NCI-H2081 (cell line): ENCODE measurements at regions not wholly inside any gene's neighbourhood (a gene's known extent, or its start where the extent isn't known, plus 50 kb on each side); places are given as distances from the start of the nearest gene placed in this dataset.

Source experiments
- DNase-seq, 2 experiments: peaks; one replicate each; lab custom pipeline; 2025; lab: John Stamatoyannopoulos, UW

DNA sequence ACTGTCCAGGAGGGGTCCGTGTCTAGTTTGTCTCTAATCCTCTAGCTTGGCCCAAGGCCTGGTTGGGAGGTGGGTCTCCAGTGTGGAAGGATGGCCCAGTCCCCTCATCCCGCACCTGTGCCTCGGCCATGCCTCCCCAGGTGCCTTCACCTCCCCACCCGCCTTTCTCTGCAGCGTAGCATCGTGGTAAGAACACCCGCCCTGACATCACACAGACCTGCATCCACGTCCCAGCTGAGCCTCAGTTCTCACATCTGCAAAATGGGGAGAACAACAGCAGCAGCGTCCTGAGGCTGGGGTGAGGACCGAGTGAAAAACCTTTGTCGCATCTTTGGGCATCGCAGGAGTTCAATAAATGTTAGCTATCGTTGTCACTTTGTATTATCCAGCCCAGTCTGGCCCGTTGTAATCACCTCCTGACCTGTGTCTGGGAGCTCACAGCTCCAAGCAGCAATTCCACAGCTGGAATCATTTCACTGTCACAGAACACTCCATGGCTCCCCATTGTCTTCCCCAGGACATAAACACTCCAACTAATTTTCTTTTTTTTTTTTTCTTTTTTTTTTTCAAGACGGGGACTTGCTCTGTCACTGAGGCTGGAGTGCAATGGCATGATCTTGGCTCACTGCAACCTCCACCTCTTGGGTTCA lies 181.2 kb upstream of the IER5L start:
- DNase-seq = no peak

DNA sequence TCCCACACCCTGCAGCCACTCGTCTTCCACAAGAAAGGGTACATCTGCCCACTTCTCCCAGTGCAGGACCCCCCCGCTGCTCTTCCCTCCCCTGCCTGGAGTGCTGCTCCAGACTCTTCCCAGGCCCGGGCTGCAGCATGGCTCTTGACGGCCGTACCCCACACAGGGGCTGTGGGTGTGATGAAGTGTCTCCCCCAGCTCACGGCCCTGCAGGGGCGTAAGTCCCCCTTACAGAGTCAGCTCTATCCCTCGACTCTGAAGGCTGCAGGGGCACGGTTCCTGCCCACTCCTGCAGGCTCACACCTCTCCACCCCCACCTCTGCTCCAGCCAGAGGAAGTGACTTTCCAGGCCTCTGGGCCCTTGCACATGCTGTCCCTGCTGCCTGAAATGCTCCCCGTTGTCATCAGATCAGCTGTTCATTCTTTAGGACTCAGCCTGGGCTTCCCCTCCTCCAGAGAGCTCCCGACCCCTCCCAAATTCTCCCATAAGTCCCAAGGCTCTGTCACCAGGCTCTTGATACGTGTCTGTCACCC lies 180.6 kb upstream of the IER5L start:
- no peak for DNase-seq

DNA sequence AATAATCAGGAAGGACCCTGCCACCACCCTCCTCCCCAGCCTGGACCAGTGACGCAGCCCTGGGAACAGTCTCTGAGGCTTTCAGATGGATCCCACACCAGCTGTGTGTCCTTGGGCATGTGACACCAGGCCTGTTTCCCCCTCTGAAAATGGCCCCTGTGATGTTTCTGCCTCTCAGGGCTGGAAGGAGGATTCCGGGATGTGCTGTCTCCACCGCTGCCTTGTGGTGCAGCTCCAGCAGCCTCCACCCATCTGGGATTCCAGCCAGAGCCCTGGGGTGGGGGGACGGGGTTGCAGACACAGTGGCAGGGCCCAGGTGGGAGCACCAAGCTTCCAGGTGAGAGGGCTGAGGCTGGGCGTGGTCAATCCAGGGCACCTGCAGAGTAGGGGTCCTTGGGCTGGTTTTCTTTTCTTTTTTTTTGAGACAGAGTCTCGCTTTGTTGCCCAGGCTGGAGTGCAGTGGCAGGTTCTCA lies 179.7 kb upstream of the IER5L start:
- no peak for DNase-seq

DNA sequence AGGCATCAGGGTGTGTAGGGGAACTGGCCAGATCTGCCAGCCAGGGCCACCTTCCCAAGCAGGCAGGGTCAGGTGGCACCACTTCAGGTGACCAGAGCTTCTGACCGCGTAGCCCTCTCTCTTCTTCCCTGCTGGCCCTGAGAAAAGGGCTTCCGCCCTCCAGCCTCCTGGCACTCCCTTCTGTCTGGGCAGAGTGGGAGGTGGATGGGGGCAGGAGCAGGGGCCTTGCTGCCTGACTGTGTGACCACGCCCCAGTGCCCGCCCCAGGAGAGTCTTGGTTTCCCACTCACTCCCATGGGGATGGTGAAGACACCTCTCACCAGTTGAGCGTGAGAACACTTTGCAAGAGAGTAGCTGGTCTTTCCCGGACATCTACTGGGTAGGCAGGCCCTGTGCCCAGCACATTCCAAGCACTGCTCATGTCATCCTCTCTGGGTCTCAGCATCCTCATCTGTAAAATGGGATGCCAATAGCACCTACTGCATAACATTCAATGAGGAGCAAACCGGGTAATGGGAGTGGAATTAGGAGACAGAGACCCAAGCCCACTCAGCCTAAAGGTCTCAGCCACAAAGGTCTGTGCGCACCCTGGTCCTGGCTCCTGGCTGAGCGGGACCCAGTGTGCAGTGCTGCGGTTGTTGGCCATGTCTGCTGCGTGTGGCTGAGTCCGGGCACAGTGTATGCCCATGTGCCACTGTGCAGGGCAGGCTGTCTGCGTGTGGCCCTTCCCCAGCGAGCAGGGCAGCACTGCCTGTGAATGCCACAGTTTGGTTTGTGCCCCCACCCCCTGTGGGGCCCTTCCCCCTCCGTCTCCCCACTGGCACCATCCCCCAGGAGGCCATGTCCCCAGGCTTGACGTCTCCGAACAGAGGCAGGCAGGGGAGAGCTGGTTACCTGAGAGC lies 179.1 kb upstream of the IER5L start:
- no peak for DNase-seq

DNA sequence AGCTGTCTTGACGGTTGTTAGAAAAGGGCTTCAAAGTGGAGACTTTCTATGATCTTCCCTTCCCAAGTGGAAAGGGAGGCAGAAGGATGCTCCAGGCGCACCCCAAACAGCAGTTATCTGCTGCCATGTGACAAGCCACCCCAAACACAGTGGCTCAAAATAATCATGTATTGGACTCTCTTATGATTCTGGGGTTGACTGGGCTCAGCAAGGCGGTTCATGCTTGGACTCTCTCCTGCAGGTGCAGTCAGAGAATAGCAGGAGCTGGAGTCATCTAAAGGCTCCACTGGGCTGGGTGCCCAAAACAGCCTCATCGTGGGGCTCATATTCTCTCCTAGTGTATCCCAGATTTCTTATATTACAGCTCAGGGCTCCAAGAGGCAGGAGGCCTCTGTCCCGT lies 177.6 kb upstream of the IER5L start:
- no peak for DNase-seq

DNA sequence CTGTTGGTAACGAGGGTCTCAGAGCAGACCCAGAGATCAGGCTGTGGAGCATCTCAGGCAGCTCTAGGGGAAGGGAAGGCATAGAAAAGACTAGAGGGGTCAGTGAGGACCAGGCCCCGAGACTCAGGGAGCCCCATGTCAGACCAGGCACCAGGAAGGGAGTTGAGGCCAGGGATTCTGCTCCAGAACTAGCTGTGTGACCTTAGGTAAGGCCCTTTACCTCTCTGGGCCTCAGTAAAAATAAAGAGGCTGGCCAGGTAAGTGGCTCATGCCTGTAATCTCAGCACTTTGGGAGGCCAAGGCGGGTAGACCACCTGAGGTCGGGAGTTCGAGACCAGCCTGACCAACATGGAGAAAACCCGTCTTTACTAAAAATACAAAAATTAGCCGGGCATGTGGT lies 176.4 kb upstream of the IER5L start:
- no peak for DNase-seq

DNA sequence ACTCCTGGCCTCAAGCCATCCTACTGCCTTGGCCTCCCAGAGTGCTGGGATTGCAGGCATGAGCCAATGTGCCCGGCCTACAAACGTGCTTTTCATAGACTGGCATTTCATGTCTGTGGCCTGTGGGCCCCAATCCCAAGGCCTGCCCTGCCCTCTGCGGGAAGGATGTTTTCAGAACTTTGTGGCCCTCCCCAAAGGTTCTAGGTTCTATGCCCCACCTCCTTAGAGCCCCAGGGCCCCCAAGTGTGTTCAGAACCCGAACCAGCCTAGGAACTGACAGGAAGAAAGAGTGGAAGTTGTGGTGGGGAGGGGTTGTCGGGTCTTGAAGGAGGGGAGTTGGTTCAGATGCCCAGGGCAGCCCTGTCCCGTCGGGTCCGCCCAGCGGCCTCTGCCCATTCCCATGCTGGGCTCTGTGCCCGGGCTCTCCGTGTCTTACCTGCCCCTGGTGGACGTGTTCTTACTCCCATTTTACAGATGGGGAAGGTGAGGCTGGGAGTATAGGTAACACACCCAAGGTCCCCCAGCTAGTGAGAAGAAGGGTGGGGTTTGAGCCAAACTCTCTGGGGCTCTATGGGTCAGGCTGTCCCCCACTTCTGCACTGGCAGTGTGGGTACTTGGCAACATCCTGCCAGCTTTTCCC lies 175.8 kb upstream of the IER5L start:
- no peak for DNase-seq

DNA sequence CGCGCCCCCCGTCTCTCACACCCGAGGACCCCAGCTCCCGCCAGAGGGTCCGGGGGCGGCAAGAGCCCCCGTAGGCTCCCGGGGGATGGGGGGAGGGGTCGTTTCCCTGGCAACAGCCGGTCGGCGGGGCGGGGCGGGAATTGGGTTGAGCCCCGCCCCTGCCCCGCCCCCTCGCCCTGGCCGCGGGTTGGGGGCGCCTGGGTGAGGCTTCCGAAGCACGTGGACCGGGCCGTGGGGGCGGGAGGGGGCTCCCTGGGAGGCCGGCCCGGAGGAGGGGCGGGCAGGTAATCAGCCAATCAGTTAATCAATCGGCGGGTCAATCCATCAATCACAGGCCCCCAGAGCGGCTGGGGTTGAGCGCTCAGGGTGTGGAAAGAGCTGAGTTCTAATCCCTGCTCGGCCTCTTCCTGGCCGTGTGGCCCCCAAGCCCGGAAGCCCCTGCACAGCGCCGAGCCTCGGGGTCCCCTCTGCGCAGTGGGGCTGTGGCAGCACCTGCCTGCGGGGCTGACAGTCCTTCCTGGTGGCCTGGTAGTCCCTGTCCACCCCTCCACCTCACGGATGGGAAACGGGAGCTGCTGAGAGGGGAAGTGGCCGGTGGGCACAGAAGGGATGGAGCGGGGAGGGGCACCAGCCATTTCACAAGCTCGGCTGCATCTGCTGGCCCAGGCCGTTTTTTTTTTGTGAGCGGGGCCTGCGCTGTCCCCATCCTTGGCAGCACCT lies 174.2 kb upstream of the IER5L start:
- DNase-seq = no peak

DNA sequence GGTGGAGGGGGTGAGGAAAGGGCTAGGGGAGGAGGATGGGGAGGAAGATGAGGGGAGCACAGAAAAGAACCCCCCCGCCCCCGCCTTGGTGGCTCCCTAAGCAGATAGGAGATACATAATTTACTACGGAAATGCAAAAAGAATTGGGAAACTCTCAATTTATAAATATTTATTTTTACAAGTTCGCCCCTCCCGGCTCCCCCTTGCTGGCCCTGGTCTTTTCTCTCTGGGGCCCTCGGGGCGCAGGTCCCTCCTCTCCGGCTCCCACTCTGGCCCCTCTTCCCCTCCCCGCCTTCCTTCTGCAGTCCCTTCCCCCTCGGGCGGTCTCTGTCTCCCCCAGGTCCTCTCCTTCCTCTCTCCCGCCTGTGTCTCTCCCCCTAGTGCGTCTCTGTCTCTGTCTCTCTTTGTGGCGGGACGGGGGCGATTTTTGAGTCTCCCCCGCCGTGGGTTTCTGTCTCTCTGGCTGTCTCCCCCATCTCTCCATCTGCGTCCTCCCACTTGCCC lies 173.6 kb upstream of the IER5L start:
- no peak for DNase-seq

DNA sequence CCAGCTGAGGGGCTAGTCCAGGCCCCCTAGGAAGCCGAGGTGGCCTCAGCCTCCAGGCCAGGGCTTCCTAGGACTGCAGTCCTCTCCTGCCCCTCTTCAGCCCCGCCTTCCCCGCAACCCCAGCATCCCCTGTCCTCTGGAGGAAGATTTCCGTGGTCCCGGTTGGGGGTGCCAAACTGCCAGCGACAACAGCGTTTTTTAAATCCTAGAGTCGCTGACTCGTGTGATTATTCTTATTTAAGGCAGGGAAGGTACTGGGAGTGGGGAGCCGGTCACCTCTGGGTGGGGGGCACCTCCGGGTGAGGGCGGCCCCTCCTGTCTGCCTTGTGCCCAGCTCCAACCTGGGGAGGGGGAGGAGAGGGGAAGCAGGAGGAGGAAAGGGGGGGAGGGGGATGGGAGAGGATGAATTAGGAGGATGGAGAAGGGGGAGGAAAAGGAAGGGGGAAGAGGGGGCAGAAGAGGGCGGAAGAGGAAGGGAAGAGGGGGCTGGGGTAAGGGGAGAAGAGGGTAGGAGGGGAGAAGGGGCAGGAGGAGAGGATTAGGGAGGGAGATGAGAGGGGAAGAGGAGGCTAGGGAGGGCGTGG lies 173.1 kb upstream of the IER5L start:
- no peak for DNase-seq

DNA sequence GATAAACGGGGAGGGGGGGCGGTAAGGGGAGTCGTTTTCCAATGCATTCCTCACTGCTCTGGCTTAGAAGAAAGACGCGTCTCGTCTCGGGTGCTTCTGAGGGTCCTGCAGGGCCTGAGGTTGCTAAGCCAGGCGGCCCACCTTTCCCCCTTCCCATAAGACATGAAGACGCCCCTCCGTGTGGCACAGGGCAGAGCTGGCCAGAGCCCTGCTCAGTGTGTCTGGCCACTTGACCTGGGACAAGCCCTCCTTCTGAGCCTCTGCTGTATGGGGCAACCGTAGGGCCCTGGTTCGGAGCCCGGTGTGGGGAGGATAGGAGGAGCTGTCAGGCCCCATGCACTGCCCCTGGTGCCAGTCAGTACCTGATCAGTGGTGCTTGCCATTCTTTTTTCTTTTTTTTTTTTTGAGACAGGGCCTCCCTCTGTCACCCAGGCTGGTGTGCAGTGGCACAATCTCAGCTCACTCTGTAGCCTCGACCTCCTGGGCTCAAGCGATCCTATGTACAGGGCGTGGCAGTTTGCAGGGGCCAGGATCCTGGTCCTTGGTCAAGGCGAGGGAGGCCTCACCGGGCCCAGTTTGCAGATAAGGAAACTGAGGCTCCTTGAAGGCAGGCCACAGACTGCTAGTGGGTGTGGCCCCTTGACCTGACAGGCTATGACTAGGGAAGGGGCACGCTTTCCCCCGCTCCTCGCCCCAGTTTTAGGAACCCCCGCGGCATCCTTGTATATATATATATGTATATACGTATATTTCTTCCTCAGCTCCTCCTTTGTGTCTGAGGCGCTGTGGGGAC lies 172.3 kb upstream of the IER5L start:
- no peak for DNase-seq

DNA sequence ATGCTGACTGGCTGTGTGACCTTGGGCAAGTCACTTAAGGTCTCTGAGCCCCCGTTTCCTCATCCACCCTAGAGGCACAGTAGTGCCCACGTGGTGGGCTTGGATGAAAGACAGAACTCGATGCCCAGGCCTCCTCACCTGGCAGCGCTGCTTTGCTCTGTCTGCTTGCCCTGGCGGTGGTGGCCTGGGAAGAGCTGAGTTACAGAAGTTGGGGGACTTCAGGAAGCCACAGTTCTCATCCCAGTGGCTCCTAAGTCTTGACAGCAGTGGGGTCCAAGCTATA lies 171.5 kb upstream of the IER5L start:
- no peak for DNase-seq

DNA sequence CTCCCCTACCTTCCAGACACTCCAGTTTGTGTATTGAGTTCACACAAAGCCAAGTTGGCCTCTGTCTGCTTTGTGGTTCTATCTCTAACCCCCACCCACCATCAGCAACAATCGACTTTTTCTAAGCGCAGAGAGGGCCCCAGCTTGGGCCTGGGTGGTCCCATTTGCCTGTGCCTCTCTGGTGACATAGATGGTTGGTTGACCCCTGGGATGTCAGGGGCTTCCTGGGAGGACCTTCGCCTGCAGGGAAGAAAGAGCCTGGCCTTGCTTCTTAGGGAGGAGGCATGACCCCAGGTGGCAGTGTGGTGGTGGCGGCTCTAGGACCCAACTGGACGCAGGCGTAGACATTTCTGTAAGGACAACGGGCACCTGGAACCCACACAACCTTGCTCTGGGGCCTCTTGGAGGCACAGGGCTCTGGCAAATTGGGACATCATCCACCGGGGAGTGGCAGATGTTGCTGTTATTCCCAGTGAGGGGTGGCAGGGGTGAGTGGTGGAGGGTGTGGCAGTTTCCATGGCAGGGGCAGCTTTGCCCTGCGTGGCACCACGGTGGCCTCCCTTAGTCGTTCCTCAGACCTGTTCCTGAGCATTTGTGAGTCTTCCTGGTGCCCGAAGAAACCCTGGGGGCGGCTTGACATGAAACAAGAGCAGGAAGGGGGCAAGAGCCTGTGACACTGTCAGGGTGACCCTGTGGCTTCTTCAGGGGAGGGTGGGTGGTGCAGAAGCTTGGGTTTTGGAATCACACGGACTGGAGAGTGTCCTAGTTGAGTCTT lies 171.0 kb upstream of the IER5L start:
- DNase-seq = no peak

DNA sequence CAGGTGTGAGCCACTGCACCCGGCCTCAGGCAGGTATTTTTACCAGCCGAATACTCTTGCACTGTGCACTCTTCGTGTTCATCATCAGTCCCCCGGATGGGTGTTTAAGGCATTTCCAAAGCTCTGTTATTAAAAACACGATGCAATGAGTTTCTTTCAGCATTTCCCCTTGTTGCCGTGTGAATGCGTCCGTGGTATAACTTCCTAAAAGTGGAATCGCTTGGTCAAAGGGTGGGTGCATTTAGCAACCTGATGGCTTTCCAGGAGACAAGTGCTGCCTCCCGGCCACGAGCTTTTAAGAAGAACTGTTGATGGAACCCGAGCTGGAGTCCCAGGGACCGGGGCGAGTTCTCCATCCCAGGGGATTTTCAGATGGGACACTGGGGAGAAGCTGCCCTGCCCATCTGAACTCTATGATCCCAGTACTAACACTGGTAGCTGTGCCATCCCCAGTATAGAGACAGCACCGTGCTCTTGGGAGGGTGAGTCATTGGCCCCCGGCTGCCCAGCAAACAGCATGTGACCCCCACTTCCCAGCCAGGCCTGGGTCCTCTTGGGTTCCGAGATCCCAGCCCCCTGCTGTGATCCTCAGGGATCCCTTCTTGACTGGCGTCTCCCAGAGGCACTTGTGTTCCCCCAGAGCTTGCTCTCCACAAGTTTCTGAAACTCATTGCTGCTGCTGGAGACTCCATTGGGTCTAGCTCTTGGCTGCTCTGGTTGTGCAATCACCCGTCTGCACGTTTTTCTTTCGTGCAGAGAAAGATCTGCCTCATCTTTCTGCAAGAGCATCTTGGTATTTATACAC lies 169.5 kb upstream of the IER5L start:
- DNase-seq = no peak

DNA sequence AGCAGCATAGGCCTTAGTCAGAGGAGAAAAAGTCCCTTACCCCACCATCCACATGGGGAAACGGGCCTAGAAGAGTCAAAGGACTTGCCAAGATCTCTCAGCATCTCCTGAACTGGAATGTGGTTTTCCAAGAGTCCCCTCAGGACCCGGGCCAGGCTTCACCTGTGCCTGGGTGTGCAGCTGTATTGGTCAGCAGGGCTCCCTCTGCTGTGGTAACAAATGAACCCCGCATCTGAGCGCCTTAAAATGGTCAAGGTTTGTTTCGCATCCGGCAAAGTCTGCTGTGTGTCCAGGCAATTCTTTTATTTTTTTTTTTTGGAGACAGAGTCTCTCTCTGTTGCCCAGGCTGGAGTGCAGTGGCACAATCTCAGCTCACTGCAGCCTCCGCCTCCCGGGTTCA lies 168.0 kb upstream of the IER5L start:
- DNase-seq = no peak

DNA sequence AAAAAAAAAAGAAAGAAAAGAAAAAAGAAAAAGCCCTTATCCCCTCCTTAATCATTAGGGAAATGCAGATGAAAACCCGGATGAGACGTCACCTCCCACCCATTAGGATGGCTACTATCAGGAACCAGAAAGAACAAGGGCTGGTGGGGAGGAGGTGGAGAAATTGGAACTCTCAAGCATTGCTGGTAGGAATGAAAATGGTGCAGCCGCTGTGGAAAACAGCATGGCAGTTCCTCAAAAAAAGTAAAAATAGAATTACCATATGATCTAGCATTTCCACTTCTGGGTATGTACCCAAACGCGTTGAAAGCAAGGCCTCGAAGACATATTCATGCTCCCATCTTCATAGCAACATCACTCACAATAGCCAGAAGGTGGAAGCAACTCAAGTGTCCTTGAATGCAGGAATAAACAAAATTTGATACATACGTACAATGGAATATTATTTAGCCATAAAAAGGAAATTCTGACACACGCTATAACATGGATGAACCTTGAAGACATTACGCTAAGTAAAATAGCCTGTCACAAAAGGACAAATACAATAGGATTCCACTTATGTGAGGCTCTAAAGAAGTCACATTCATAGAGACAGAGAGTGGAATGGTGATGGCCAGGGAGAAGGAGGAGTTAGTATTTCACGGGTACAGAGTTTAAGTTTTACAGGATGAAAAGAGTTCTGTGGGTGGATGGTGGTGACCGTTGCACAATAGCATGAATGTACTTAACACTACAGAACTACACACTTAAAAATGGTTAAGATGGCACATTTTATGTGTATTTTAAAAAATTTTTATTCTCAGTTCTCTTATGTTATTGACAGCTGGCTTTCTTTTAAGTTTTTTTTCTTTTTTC lies 166.8 kb upstream of the IER5L start:
- no peak for DNase-seq

DNA sequence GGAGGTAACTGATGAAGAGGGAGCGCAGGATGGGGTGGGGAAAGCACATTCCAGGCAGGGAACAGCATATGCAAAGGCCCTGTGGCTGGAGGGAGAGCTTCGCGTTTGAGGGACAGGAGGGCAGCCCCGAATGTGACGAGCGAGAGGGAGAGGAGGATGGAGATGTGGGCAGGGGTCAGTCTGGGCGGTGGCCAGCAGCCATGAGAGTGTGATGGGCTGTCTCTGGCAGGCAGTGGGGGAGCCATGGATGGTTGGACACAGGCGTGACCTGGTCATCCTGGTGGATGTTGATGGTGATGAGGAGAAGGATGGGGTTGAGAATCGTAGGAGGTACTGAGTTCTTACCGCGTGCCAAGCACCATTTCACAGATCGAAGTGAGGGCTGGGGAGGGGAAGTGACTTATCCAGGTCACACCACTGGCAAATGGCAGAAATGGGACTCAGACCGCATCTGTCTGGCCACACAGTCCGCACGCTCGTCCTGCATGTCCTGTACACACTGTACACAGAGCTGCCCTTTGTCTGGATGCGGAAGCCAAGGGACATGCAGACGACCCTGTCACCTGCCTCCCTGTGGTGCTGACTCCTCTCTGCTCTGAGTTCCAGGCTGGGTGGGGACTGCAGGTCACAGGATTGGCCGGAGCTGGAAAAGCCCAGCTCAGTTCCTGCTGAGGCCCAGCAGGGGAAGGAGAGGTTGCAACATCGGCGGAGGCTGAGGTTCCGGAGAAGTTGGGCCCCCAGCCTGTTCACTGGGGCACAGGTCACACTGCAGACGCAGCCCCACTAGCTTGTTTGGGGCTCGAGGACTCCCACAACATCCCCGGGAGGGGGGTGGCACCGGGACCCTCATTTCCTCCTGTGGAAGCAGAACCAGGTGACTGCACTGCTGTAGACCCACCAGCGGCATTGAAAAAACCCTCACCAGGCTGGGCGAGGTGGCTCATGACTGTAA lies 165.6 kb upstream of the IER5L start:
- DNase-seq = no peak
